H1 (cell line): ENCODE measurements at regions not wholly inside any gene's neighbourhood (a gene's known extent, or its start where the extent isn't known, plus 50 kb on each side); places are given as distances from the start of the nearest gene placed in this dataset.

Experiments used
- CTCF ChIA-PET: fragments of 300-600 bp; sonication (Branson Sonifier 250); formaldehyde crosslinking; loops from one replicate; lab custom pipeline; 2021; ENCODE audit not compliant: partially characterized antibody; lab: Charles Lee
- POLR2A ChIA-PET: fragments of 300-600 bp; sonication (Branson Sonifier 250); formaldehyde crosslinking; loops from one replicate; lab custom pipeline; 2021; ENCODE audit warnings: inconsistent platforms; ENCODE audit not compliant: partially characterized antibody; lab: Charles Lee
- DNase-seq, 2 experiments: peaks; one replicate each; pipeline versions ENCODE4 v3.0.0 to v3.0.0-alpha.2; 2010 to 2022; ENCODE audit warnings: low spot score in 2 of 2, low read depth in 1 of 2, mixed read lengths in 1 of 2
- FAIRE-seq: peaks from 2 replicates; lab custom pipeline; 2011; peaks lifted over from hg19 to GRCh38; lab: Jason Lieb, UNC
- H2AFZ ChIP-seq: 2 replicates; pipeline ENCODE4 v1.8.1; 2012; ENCODE audit warnings: low read length, inconsistent platforms
- H2AK5ac ChIP-seq: 2 replicates; pipeline ENCODE4 v1.6.1; 2013; ENCODE audit warnings: low read depth, low read length
- H2BK120ac ChIP-seq: replicated peaks from 2 replicates; pipeline ENCODE3; 2013; ENCODE audit warnings: low read depth, low read length, inconsistent platforms
- H2BK12ac ChIP-seq: 2 replicates; pipeline ENCODE4 v1.6.1; 2013; ENCODE audit warnings: low read depth, low read length
- H2BK15ac ChIP-seq: 2 replicates; pipeline ENCODE4 v1.6.1; 2013; ENCODE audit warnings: low read length
- H2BK20ac ChIP-seq: 2 replicates; pipeline ENCODE4 v1.6.1; 2013; ENCODE audit warnings: low read length
- H2BK5ac ChIP-seq: 2 replicates; pipeline ENCODE4 v1.6.1; 2013; ENCODE audit warnings: low read depth, low read length
- H3K14ac ChIP-seq: 2 replicates; pipeline ENCODE4 v1.6.1; 2013; ENCODE audit warnings: inconsistent platforms; ENCODE audit not compliant: insufficient read length
- H3K18ac ChIP-seq: 2 replicates; pipeline ENCODE4 v1.6.1; 2013; ENCODE audit warnings: low read length; ENCODE audit errors: extremely low read depth
- H3K23ac ChIP-seq: 2 replicates; pipeline ENCODE4 v1.6.1; 2013; ENCODE audit warnings: inconsistent platforms; ENCODE audit not compliant: insufficient read length
- H3K23me2 ChIP-seq: 2 replicates; pipeline ENCODE4 v1.6.1; 2013; ENCODE audit warnings: low read depth, low read length
- H3K27ac ChIP-seq: 2 replicates; pipeline ENCODE4 v1.6.1; 2011; ENCODE audit warnings: low read depth, low read length, inconsistent platforms
- H3K27me3 ChIP-seq, 4 experiments: replicated peaks in 1 of 4; 1 replicate in 1 of 4; 2 replicates in 3 of 4; pipeline versions ENCODE4 v1.6.1 to v1.8.1; 2011 to 2013; ENCODE audit warnings: low read length in 3 of 4, mild to moderate bottlenecking in 3 of 4, inconsistent platforms in 2 of 4, mixed read lengths in 2 of 4, moderate library complexity in 1 of 4; ENCODE audit not compliant: control insufficient read depth in 3 of 4, insufficient read depth in 3 of 4; ENCODE audit errors: extremely low read depth in 1 of 4
- H3K36me3 ChIP-seq, 4 experiments: 2 replicates each; pipeline versions ENCODE4 v1.6.1 to v1.8.1; 2011 to 2013; ENCODE audit warnings: mild to moderate bottlenecking in 4 of 4, low read length in 3 of 4, moderate library complexity in 2 of 4, control low read depth in 1 of 4, inconsistent platforms in 1 of 4; ENCODE audit not compliant: insufficient read depth in 4 of 4, control insufficient read depth in 2 of 4
- H3K4ac ChIP-seq: replicated peaks from 2 replicates; pipeline ENCODE3; 2013; ENCODE audit warnings: low read length, low read depth, mixed read lengths, inconsistent platforms; ENCODE audit not compliant: insufficient read length
- H3K4me1 ChIP-seq, 4 experiments: replicated peaks in 1 of 4; 1 replicate in 1 of 4; 2 replicates in 3 of 4; pipeline versions ENCODE4 v1.6.1 to v1.8.1; 2011 to 2013; ENCODE audit warnings: low read length in 3 of 4, inconsistent platforms in 2 of 4, mixed read lengths in 1 of 4; ENCODE audit not compliant: insufficient read depth in 4 of 4, control insufficient read depth in 3 of 4
- H3K4me2 ChIP-seq, 2 experiments: 2 replicates each; pipeline versions ENCODE4 v1.6.1 to v1.8.1; 2011 to 2013; ENCODE audit warnings: low read depth in 2 of 2, low read length in 2 of 2, control low read depth in 1 of 2, inconsistent platforms in 1 of 2, mild to moderate bottlenecking in 1 of 2; ENCODE audit not compliant: insufficient read depth in 1 of 2
- H3K4me3 ChIP-seq, 4 experiments: fragments of 200-600, 300-600 bp in 1 of 4; sonication (generic), shearing (Covaris generic), sonication (Bioruptor Twin) in 1 of 4; 2 replicates each; pipeline versions ENCODE4 v1.5.1 to v1.8.1; 2011 to 2016; ENCODE audit warnings: low read length in 4 of 4, low read depth in 3 of 4, control low read depth in 2 of 4, inconsistent platforms in 2 of 4, mild to moderate bottlenecking in 2 of 4, mixed read lengths in 1 of 4, moderate library complexity in 1 of 4; ENCODE audit not compliant: insufficient read depth in 2 of 4; ENCODE audit errors: extremely low read depth in 1 of 4
- H3K56ac ChIP-seq: replicated peaks from 2 replicates; pipeline ENCODE3; 2013; ENCODE audit warnings: low read depth, mild to moderate bottlenecking, mixed read lengths, low read length, inconsistent platforms; ENCODE audit not compliant: insufficient read length
- H3K79me1 ChIP-seq: 2 replicates; pipeline ENCODE4 v1.6.1; 2013; ENCODE audit warnings: low read depth, low read length, control low read depth
- H3K79me2 ChIP-seq, 2 experiments: 2 replicates each; pipeline versions ENCODE4 v1.6.1 to v1.8.1; 2012 to 2013; ENCODE audit warnings: low read length in 2 of 2, mild to moderate bottlenecking in 2 of 2, inconsistent platforms in 1 of 2; ENCODE audit not compliant: insufficient read depth in 2 of 2, control insufficient read depth in 1 of 2
- H3K9ac ChIP-seq, 4 experiments: replicated peaks in 1 of 4; 1 replicate in 1 of 4; 2 replicates in 3 of 4; pipeline versions ENCODE4 v1.6.1 to v1.8.1; 2011 to 2013; ENCODE audit warnings: low read depth in 3 of 4, low read length in 3 of 4, control low read depth in 2 of 4, mild to moderate bottlenecking in 2 of 4, moderate library complexity in 2 of 4, inconsistent platforms in 1 of 4; ENCODE audit errors: extremely low read depth in 1 of 4
- H3K9me3 ChIP-seq, 2 experiments: 2 replicates each; pipeline versions ENCODE4 v1.6.1 to v1.8.1; 2012 to 2013; ENCODE audit warnings: mild to moderate bottlenecking in 2 of 2, moderate library complexity in 2 of 2, control low read depth in 1 of 2, inconsistent platforms in 1 of 2, low read depth in 1 of 2, low read length in 1 of 2, mixed read lengths in 1 of 2; ENCODE audit not compliant: insufficient read depth in 2 of 2
- H4K20me1 ChIP-seq, 2 experiments: replicated peaks in 1 of 2; 2 replicates each; pipeline versions ENCODE3 to v1.8.1; 2011 to 2013; ENCODE audit warnings: inconsistent platforms in 2 of 2, low read length in 2 of 2, mild to moderate bottlenecking in 1 of 2; ENCODE audit not compliant: insufficient read depth in 2 of 2, control insufficient read depth in 1 of 2
- H4K5ac ChIP-seq: 2 replicates; pipeline ENCODE4 v1.6.1; 2013; ENCODE audit warnings: low read length, low read depth, mixed read lengths, inconsistent platforms; ENCODE audit not compliant: insufficient read length
- H4K8ac ChIP-seq: 2 replicates; pipeline ENCODE4 v1.8.0; 2013; ENCODE audit warnings: mild to moderate bottlenecking, moderate library complexity, low read length, inconsistent platforms; ENCODE audit not compliant: insufficient read depth; ENCODE audit errors: extremely low read depth
- H4K91ac ChIP-seq: replicated peaks from 2 replicates; pipeline ENCODE3; 2013; ENCODE audit warnings: low read length, mixed read lengths, inconsistent platforms; ENCODE audit not compliant: insufficient read length
- ATF3 ChIP-seq: IDR thresholded peaks from 2 replicates; pipeline ENCODE4 v1.6.1; 2011; ENCODE audit warnings: low read depth, mild to moderate bottlenecking, low read length; ENCODE audit not compliant: insufficient read depth
- CBX8 ChIP-seq: fragments of 300-800, 300-1000 bp; sonication (generic); IDR thresholded peaks from 2 replicates; pipeline ENCODE4 v1.7.1; 2016; ENCODE audit warnings: low read depth, low read length, borderline replicate concordance
- CTBP2 ChIP-seq: IDR thresholded peaks from 2 replicates; pipeline ENCODE4 v1.7.0; 2011; ENCODE audit warnings: borderline replicate concordance, mild to moderate bottlenecking, moderate library complexity, mixed read lengths, low read length; ENCODE audit not compliant: insufficient read depth, insufficient read length
- GABPA ChIP-seq: IDR thresholded peaks from 2 replicates; pipeline ENCODE4 v1.6.1; 2011; ENCODE audit warnings: mild to moderate bottlenecking, low read length, moderate library complexity, borderline replicate concordance; ENCODE audit not compliant: insufficient read depth
- HDAC2 ChIP-seq, 2 experiments: fragments of 300-600 bp in 1 of 2; sonication (generic) in 1 of 2; IDR thresholded peaks; 2 replicates each; pipeline ENCODE4 v1.6.1; 2011 to 2012; ENCODE audit warnings: low read depth in 2 of 2, low read length in 2 of 2, mild to moderate bottlenecking in 2 of 2, moderate library complexity in 2 of 2, borderline replicate concordance in 1 of 2, inconsistent platforms in 1 of 2
- HDAC6 ChIP-seq: IDR thresholded peaks from one replicate; pipeline ENCODE4 v1.7.1; 2012; ENCODE audit warnings: low read depth, mild to moderate bottlenecking, inconsistent platforms, low read length, moderate library complexity
- POLR2AphosphoS5 ChIP-seq: IDR thresholded peaks from 2 replicates; pipeline ENCODE4 v1.6.1; 2011; ENCODE audit warnings: low read depth, low read length
- RAD21 ChIP-seq, 2 experiments: IDR thresholded peaks in 1 of 2; conservative IDR thresholded peaks in 1 of 2; 2 replicates each; pipeline ENCODE4 v1.6.1; 2011; ENCODE audit warnings: low read depth in 2 of 2, low read length in 2 of 2, improper control_type of control experiment in 1 of 2, inconsistent platforms in 1 of 2, mild to moderate bottlenecking in 1 of 2, moderate library complexity in 1 of 2
- SAP30 ChIP-seq: fragments of 300-600 bp; sonication (generic); IDR thresholded peaks from 2 replicates; pipeline ENCODE4 v1.7.1; 2012; ENCODE audit warnings: low read length, moderate library complexity, mild to moderate bottlenecking, inconsistent platforms; ENCODE audit not compliant: insufficient read depth, insufficient replicate concordance
- SRF ChIP-seq: IDR thresholded peaks from 2 replicates; pipeline ENCODE4 v1.6.1; 2011; ENCODE audit warnings: mild to moderate bottlenecking, low read depth, low read length, moderate library complexity
- TEAD4 ChIP-seq: IDR thresholded peaks from 2 replicates; pipeline ENCODE4 v1.6.1; 2012; ENCODE audit warnings: low read depth, low read length, inconsistent platforms, mixed read lengths
- ZNF274 ChIP-seq: IDR thresholded peaks from 2 replicates; pipeline ENCODE4 v1.7.0; 2012; ENCODE audit warnings: low read length, borderline replicate concordance; ENCODE audit errors: extremely low read depth
- WGBS, 2 experiments: shearing (Covaris generic) in 1 of 2; methylation state at CpG; one replicate each; pipeline versions ENCODE4 v1.1.6 to v1.1.7; 2013 to 2015; ENCODE audit warnings: low lambda C conversion rate in 2 of 2, mixed read lengths in 2 of 2, inconsistent platforms in 1 of 2, low coverage in 1 of 2, missing lambda C conversion rate in 1 of 2; ENCODE audit not compliant: insufficient replicate concordance in 2 of 2, insufficient coverage in 1 of 2, insufficient read length in 1 of 2; ENCODE audit errors: extremely low coverage in 1 of 2, missing lambda C conversion rate in 1 of 2; 5-methylcytosine and 5-hydroxymethylcytosine counted together

GRCh38 chr7:25619381-25619780, 391.1 kb upstream of the NPVF start:
- 84% methylated on average over 2 of the region's 2 CpGs; no CpG with 5 or more reads in 1 of the 2 experiments for WGBS, 2 experiments
- Histone ChIP-seq H3K27ac (no peak overlapping the region), H2BK120ac (no peak overlapping the region), H3K4me1 (no peaks in the 10 kb centered on the region), H2BK15ac (no peak overlapping the region), H2BK20ac (no peak overlapping the region), H4K91ac (no peak overlapping the region), H2AFZ (no peak overlapping the region), H3K27me3 (no peaks in the 10 kb centered on the region), H3K23ac (no peak overlapping the region), H2BK12ac (no peak overlapping the region), H3K9ac (no peak overlapping the region), H3K14ac (no peak overlapping the region), H3K79me1 (no peaks in the 10 kb centered on the region), H3K4ac (no peak overlapping the region), H3K79me2 (no peaks in the 10 kb centered on the region), H3K9me3 (0 out of 4 replicates have a peak, but pooled peaks cover 0 to 3% of the 10 kb centered on the region in 2 experiments), H3K36me3 (no peaks in the 10 kb centered on the region), H3K23me2 (no peaks in the 10 kb centered on the region), H4K20me1 (no peaks in the 10 kb centered on the region), H4K5ac (no peak overlapping the region), H3K56ac (no peak overlapping the region), H3K18ac (no peak overlapping the region), H4K8ac (no peak overlapping the region), H3K4me2 (no peak overlapping the region), H3K4me3 (no peak overlapping the region), H2AK5ac (no peak overlapping the region), H2BK5ac (no peak overlapping the region)
- ChIA-PET POLR2A (interaction anchor here (0.7 kb wide), 1 partner anchor 1395 kb away, joined by 5 read pairs; no protein-coding TSS in a partner anchor), CTCF (no interaction called here)
- FAIRE-seq (no peak), DNase-seq (no peak)
- TF ChIP-seq CTBP2 (no peak), HDAC6 (no peak), CBX8 (no peak), TEAD4 (no peak), SRF (no peak), RAD21 (IDR thresholded peaks at IDR 0.05 in 1 of 2, conservative IDR thresholded peaks at IDR 0.05 in 1 of 2; ENCODE audit: low read depth in 2 of 2, low read length in 2 of 2) (no peak), POLR2AphosphoS5 (no peak), GABPA (no peak), ZNF274 (no peak), ATF3 (no peak), HDAC2 (IDR thresholded peaks at IDR 0.05; ENCODE audit: borderline replicate concordance in 1 of 2, low read depth in 2 of 2, low read length in 2 of 2) (no peak), SAP30 (no peak)
